Mesothelial cell of epicardium (in vitro differentiated cells): ENCODE measurements at regions not wholly inside any gene's neighbourhood (a gene's known extent, or its start where the extent isn't known, plus 50 kb on each side); places are given as distances from the start of the nearest gene placed in this dataset.

Experiments
- DNase-seq, 2 experiments: peaks; one replicate each; pipeline ENCODE4 v3.0.0; 2021; ENCODE audit warnings: low spot score in 2 of 2; ENCODE audit not compliant: unreplicated experiment in 2 of 2
- H3K27ac Mint-ChIP-seq: 2 replicates; pipeline ENCODE4 v1.8.0; 2021; ENCODE audit warnings: mixed read lengths
- H3K27me3 Mint-ChIP-seq: 2 replicates; pipeline ENCODE4 v1.8.0; 2021; ENCODE audit warnings: low read depth, mixed read lengths
- H3K36me3 Mint-ChIP-seq: 2 replicates; pipeline ENCODE4 v1.8.0; 2021; ENCODE audit warnings: mixed read lengths
- H3K4me1 Mint-ChIP-seq: 2 replicates; pipeline ENCODE4 v1.8.0; 2021; ENCODE audit warnings: mixed read lengths
- H3K4me3 Mint-ChIP-seq: 2 replicates; pipeline ENCODE4 v1.8.0; 2021; ENCODE audit warnings: mild to moderate bottlenecking, moderate library complexity, mixed read lengths
- H3K9me3 Mint-ChIP-seq: 2 replicates; pipeline ENCODE4 v1.8.0; 2021; ENCODE audit warnings: mixed read lengths
- CTCF ChIP-seq: fragments of 200-600 bp; sonication (generic); IDR thresholded peaks from one replicate; pipeline ENCODE4 v1.5.0; 2021; ENCODE audit warnings: antibody characterized with exemption; ENCODE audit not compliant: unreplicated experiment

GRCh38 chr2:22854588-22854987, 530.4 kb upstream of the KLHL29 start:
- Mint-ChIP-seq H3K36me3 (no peaks in the 10 kb centered on the region), H3K4me3 (no peak overlapping the region), H3K4me1 (no peaks in the 10 kb centered on the region), H3K27ac (no peak overlapping the region), H3K9me3 (peaks cover 15% of the 10 kb centered on the region), H3K27me3 (peaks cover 9% of the 10 kb centered on the region)
- TF ChIP-seq CTCF = no peak
- DNase-seq = no peak

- Mint-ChIP-seq H3K27me3 (peaks cover 6% of the 10 kb centered on the region), H3K4me1 (no peaks in the 10 kb centered on the region), H3K9me3 (peaks cover 16% of the 10 kb centered on the region), H3K36me3 (no peaks in the 10 kb centered on the region), H3K27ac (no peak overlapping the region), H3K4me3 (no peak overlapping the region)
- no peak for TF ChIP-seq CTCF
- no peak for DNase-seq
These were observed 529.9 kb upstream of the KLHL29 start for GRCh38 chr2:22855081-22855480.

- H3K9me3 Mint-ChIP-seq = peaks cover 21% of the 10 kb centered on the region
- no peaks in the 10 kb centered on the region for H3K4me1 Mint-ChIP-seq
- no peak overlapping the region for H3K4me3 Mint-ChIP-seq
- peaks cover 1% of the 10 kb centered on the region for H3K27me3 Mint-ChIP-seq
- no peak for DNase-seq
- H3K27ac Mint-ChIP-seq = no peak overlapping the region
- no peaks in the 10 kb centered on the region for H3K36me3 Mint-ChIP-seq
- no peak for TF ChIP-seq CTCF
These were observed 529.2 kb upstream of the KLHL29 start for GRCh38 chr2:22855761-22856184.

GRCh38 chr2:22867973-22868372, 517.0 kb upstream of the KLHL29 start:
- Mint-ChIP-seq H3K36me3 (no peaks in the 10 kb centered on the region), H3K27ac (no peak overlapping the region), H3K4me3 (no peak overlapping the region), H3K27me3 (peaks cover 26% of the 10 kb centered on the region), H3K4me1 (peaks cover 5% of the 10 kb centered on the region), H3K9me3 (no peaks in the 10 kb centered on the region)
- no peak for DNase-seq
- TF ChIP-seq CTCF = no peak

GRCh38 chr2:22878121-22878520, 506.9 kb upstream of the KLHL29 start:
- Mint-ChIP-seq H3K4me3 (no peak overlapping the region), H3K36me3 (no peaks in the 10 kb centered on the region), H3K4me1 (peaks cover 2% of the 10 kb centered on the region), H3K27ac (no peak overlapping the region), H3K27me3 (peaks cover 7% of the 10 kb centered on the region), H3K9me3 (peaks cover 17% of the 10 kb centered on the region)
- DNase-seq = no peak
- TF ChIP-seq CTCF = no peak
